ENCODE measurements at regions not wholly inside any gene's neighbourhood (a gene's known extent, or its start where the extent isn't known, plus 50 kb on each side); places are given as distances from the start of the nearest gene placed in this dataset.
"Not testable (repeated sequence)": the region's sequence is repeated elsewhere in the genome, so short reads cannot be mapped to it uniquely, and the experiment has no call there.

DNA sequence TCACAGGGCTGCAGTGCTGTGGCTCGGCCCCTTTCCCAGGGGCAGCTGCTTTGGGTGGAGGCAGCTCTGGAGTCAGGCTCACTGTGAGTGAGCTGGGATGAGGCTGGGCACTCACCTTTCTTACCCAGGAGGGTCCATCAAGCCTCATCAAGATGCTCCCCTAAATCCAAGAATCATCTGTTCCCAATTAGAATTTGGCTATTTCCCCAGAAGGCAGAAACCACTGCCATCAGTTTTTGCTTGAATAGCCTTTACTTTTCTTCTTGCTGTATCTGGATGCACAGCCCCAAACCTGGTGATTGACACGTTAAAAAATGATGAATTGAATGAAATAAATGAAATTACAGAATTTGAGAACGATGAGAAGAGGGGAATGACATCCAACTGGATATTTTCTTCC, 74.3 kb upstream of the LYZL1 start:
- TF ChIP-seq CTCF (conservative IDR thresholded peaks at IDR 0.05; ENCODE audit: low read depth, low read length): no peak
- H3K4me3 ChIP-seq (ENCODE audit: low read depth, low read length): no peak overlapping the region
- DNase-seq (ENCODE audit: low read depth): no peak

- H3K4me3 ChIP-seq (ENCODE audit: low read depth, low read length): no peak overlapping the region
- DNase-seq (ENCODE audit: low read depth): no peak
- no peak for TF ChIP-seq CTCF (conservative IDR thresholded peaks at IDR 0.05; ENCODE audit: low read depth, low read length)
Observed at GRCh38 chr10:29217292-29217738, 71.6 kb upstream of the LYZL1 start.

GRCh38 chr10:29223326-29223725, 65.5 kb upstream of the LYZL1 start:
- DNase-seq (ENCODE audit: low read depth): no peak
- H3K4me3 ChIP-seq (ENCODE audit: low read depth, low read length): no peak overlapping the region
- TF ChIP-seq CTCF (conservative IDR thresholded peaks at IDR 0.05; ENCODE audit: low read depth, low read length): no peak

DNA sequence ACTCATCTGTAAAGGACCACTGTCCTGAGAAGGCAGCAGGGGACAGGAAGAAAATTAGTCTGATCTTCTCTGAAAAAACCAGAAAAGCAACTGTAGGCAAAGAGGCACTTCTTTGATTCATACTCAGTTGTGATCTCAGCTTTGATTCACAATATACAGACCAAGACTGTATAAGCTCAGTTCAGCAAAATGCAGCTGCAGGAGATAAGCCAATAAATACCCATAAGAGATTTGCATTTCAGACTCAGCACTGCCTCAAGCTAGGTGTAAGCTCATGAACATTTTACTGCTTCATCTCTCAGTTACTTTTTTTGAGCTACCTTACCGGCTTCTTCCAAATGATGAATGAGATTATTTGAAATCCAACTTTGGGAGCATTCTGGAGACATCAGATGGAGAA, 64.2 kb upstream of the LYZL1 start:
- no peak overlapping the region for H3K4me3 ChIP-seq (ENCODE audit: low read depth, low read length)
- TF ChIP-seq CTCF (conservative IDR thresholded peaks at IDR 0.05; ENCODE audit: low read depth, low read length): no peak
- DNase-seq (ENCODE audit: low read depth): no peak

DNA sequence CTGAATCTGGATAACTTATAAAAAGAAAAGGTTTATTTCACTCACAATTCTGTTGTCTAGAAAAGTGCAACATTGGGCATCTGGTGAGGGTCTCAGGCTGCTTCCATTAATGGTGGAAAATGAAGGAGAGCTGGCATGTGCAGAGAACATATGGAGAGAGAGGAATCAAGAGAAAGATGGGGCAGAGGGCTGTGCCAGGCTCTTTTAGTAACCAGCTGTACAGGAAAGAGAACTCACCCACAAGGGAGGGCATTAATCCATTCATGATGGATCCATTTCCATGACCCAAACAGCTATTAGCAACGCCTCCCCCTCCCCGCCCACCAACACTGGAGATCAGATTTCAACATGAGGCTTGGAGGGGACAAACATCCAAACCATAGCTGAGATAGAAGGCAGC, 61.7 kb upstream of the LYZL1 start:
- TF ChIP-seq CTCF (conservative IDR thresholded peaks at IDR 0.05; ENCODE audit: low read depth, low read length): no peak
- no peak for DNase-seq (ENCODE audit: low read depth)
- H3K4me3 ChIP-seq (ENCODE audit: low read depth, low read length): no peak overlapping the region

DNA sequence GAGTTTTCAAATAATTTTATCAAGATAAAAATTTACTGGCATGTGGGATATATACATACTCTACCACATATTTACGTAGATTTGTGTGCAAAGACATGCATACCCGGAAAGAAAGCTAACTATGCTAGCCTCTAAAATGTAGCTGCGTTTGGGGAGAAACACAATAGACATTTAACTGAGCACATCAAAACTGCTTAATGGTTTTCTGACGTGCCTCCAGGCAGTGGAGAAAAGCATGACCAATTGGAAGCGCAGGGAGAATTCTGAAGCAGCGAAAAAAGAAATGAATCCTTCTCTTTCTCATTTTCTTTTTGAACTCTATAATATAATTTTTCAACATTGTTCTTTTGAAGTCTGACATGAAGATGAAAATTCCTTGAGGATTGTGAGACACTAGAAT, 60.3 kb upstream of the LYZL1 start:
- no peak for TF ChIP-seq CTCF (conservative IDR thresholded peaks at IDR 0.05; ENCODE audit: low read depth, low read length)
- DNase-seq (ENCODE audit: low read depth): no peak
- no peak overlapping the region for H3K4me3 ChIP-seq (ENCODE audit: low read depth, low read length)

DNA sequence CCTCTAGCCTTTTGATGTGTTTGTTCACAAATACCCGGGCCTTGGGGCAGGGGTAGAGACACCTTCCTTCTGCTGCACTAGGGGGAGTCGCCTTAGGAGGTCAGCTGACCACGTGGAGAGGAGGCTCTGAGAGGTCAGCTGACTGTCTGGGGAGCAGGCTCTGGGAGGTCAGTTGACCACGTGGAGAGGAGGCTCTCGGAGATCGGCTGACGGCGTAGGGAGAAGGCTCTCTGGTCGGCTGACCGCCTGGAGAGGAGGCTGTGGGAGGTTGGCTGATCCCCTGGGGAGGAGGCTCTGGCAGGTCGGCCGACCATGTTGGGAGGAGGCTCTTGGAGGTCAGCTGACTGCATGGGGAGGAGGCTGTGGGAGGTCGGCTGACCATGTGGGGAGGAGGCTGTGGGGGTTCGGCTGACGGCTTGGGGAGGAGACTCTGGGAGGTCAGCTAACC, 59.6 kb upstream of the LYZL1 start:
- H3K4me3 ChIP-seq (ENCODE audit: low read depth, low read length): no peak overlapping the region
- no peak for TF ChIP-seq CTCF (conservative IDR thresholded peaks at IDR 0.05; ENCODE audit: low read depth, low read length)
- no peak for DNase-seq (ENCODE audit: low read depth)

DNA sequence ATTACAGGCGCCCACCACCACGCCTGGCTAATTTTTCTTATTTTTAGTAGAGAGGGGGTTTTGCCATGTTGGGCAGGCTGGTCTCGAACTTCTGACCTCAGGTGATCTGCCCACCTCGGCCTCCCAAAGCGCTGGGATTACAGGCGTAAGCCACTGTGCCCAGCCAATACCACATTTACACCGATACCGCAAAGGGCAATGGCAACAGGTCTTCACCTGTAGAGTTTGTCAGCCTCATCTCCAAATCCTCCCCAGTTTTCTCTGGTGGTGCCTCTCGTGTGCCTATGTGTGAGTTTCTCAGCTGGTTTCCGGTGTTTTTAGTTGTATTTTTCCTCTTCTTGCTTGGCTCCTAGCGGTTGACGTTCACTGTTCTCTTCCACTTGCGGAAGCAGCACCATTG, 52.0 kb upstream of the LYZL1 start:
- DNase-seq (ENCODE audit: low read depth); H3K4me3 ChIP-seq (ENCODE audit: low read depth, low read length): not testable (repeated sequence)
